GM10248 (cell line): ENCODE measurements at regions not wholly inside any gene's neighbourhood (a gene's known extent, or its start where the extent isn't known, plus 50 kb on each side); places are given as distances from the start of the nearest gene placed in this dataset.

Experiments used
- CTCF ChIA-PET: fragments of 300-600 bp; sonication (Branson Sonifier 250); formaldehyde crosslinking; extraction: SDS; loops from one replicate; lab custom pipeline; 2021; ENCODE audit warnings: antibody characterized with exemption; lab: Yijun Ruan, JAX
- POLR2A ChIA-PET: fragments of 350-650 bp; sonication (Branson Sonifier 250); formaldehyde crosslinking; extraction: SDS; loops from one replicate; lab custom pipeline; 2020; ENCODE audit warnings: antibody characterized with exemption; lab: Yijun Ruan, JAX
- DNase-seq: peaks from one replicate; pipeline ENCODE4 v3.0.0; 2012; ENCODE audit errors: extremely low spot score
- CTCF ChIP-seq: IDR thresholded peaks from 2 replicates; pipeline ENCODE4 v1.5.1; 2012; ENCODE audit warnings: mild to moderate bottlenecking, low read depth; ENCODE audit errors: extremely low read depth, missing control alignments, control extremely low read depth

- no peak for DNase-seq
- no peak for TF ChIP-seq CTCF
- CTCF ChIA-PET = no interaction called here
- POLR2A ChIA-PET = no interaction called here
These were observed 91.3 kb upstream of the ABI1 start for GRCh38 chr10:26952094-26952493.

DNA sequence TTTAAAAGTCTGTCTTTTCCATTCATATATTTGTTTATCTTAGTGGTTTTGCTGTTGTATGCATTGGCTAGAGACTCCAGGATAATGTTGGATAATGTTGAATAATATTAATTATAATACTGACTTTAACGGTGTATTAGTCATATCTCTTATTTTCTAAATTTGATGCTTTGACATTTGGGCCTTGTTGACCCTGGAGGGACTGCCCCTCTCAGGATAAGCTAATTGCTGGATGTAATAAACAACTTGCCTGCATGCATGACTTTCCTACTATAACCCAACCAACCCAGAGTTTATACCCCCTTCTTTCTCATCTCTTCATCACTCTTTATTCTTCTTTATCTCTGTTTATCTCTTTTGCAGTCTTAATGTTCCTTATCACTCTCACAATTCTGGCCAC is 90.9 kb upstream of the ABI1 start:
- CTCF ChIA-PET = no interaction called here
- no peak for TF ChIP-seq CTCF
- POLR2A ChIA-PET = no interaction called here
- DNase-seq = no peak

GRCh38 chr10:26950934-26951333 is 90.2 kb upstream of the ABI1 start:
- CTCF ChIA-PET = no interaction called here
- no peak for TF ChIP-seq CTCF
- no peak for DNase-seq
- POLR2A ChIA-PET = no interaction called here

GRCh38 chr10:26946102-26946811 is 85.5 kb upstream of the ABI1 start:
- no peak for DNase-seq
- ChIA-PET POLR2A (no interaction called here), CTCF (interaction anchor here (1.3 kb wide), 1 partner anchor 18 kb away, joined by 3 read pairs; no protein-coding TSS in a partner anchor)
- TF ChIP-seq CTCF = no peak

- TF ChIP-seq CTCF = no peak
- no peak for DNase-seq
- CTCF ChIA-PET = no interaction called here
- POLR2A ChIA-PET = no interaction called here
These were observed 83.6 kb upstream of the ABI1 start for GRCh38 chr10:26944261-26944882.

GRCh38 chr10:26939962-26940354 is 79.2 kb upstream of the ABI1 start:
- no peak for TF ChIP-seq CTCF
- POLR2A ChIA-PET = no interaction called here

More at GRCh38 chr10:26939962-26940354, 79.2 kb upstream of the ABI1 start:
- CTCF ChIA-PET = no interaction called here
- no peak for DNase-seq
